CD14-positive monocyte (primary cell): ENCODE measurements at regions not wholly inside any gene's neighbourhood (a gene's known extent, or its start where the extent isn't known, plus 50 kb on each side); places are given as distances from the start of the nearest gene placed in this dataset.
"Not testable (repeated sequence)": the region's sequence is repeated elsewhere in the genome, so short reads cannot be mapped to it uniquely, and the experiment has no call there.

Experiments
- DNase-seq, 3 donors: peaks; one replicate each; pipeline ENCODE4 v3.0.0-alpha.2; 2011 to 2022
- H2AFZ ChIP-seq: 2 replicates; pipeline ENCODE4 v1.6.0; 2012; ENCODE audit warnings: mild to moderate bottlenecking, low read depth, low read length, inconsistent platforms; ENCODE audit not compliant: insufficient read depth, poor library complexity, severe bottlenecking
- H3K27ac ChIP-seq, 2 donors: 1 replicate in 1 of 2; 2 replicates in 1 of 2; pipeline ENCODE4 v1.5.1; 2012 to 2013; ENCODE audit warnings: low read length in 2 of 2, control low read depth in 1 of 2, inconsistent platforms in 1 of 2, low read depth in 1 of 2, mild to moderate bottlenecking in 1 of 2
- H3K27me3 ChIP-seq, 2 donors: one replicate each; pipeline versions ENCODE4 v1.6.0 to v1.6.1; 2011 to 2013; ENCODE audit warnings: low read length in 2 of 2; ENCODE audit not compliant: control insufficient read depth in 2 of 2, insufficient read depth in 2 of 2
- H3K36me3 ChIP-seq, 2 donors: replicated peaks in 1 of 2; 1 replicate in 1 of 2; 2 replicates in 1 of 2; pipeline versions ENCODE4 v1.5.1 to v1.6.1; 2012 to 2013; ENCODE audit warnings: low read length in 2 of 2, control low read depth in 1 of 2, inconsistent platforms in 1 of 2, mild to moderate bottlenecking in 1 of 2; ENCODE audit not compliant: insufficient read depth in 2 of 2, control insufficient read depth in 1 of 2
- H3K4me1 ChIP-seq, 2 donors: 1 replicate in 1 of 2; 2 replicates in 1 of 2; pipeline versions ENCODE4 v1.5.1 to v1.6.1; 2012 to 2013; ENCODE audit warnings: low read length in 2 of 2, control low read depth in 1 of 2, inconsistent platforms in 1 of 2, mild to moderate bottlenecking in 1 of 2, moderate library complexity in 1 of 2; ENCODE audit not compliant: insufficient read depth in 2 of 2, control insufficient read depth in 1 of 2
- H3K4me2 ChIP-seq: replicated peaks from 2 replicates; pipeline ENCODE3; 2012; ENCODE audit warnings: low read length, moderate library complexity, mild to moderate bottlenecking; ENCODE audit not compliant: poor library complexity, severe bottlenecking; ENCODE audit errors: extremely low read depth
- H3K4me3 ChIP-seq, 3 experiments: fragments of 200-600 bp in 1 of 3; sonication (generic) in 1 of 3; replicated peaks in 1 of 3; 1 replicate in 2 of 3; 2 replicates in 1 of 3; pipeline ENCODE4 v1.5.1; 2011 to 2013; ENCODE audit warnings: low read length in 3 of 3, mild to moderate bottlenecking in 3 of 3, control low read depth in 2 of 3, low read depth in 2 of 3, inconsistent platforms in 1 of 3, moderate library complexity in 1 of 3
- H3K79me2 ChIP-seq: 2 replicates; pipeline ENCODE4 v1.6.0; 2012; ENCODE audit warnings: mild to moderate bottlenecking, control low read depth, inconsistent platforms, low read length, moderate library complexity; ENCODE audit not compliant: insufficient read depth
- H3K9ac ChIP-seq: 2 replicates; pipeline ENCODE4 v1.6.0; 2017; ENCODE audit warnings: low read length, mild to moderate bottlenecking; ENCODE audit not compliant: insufficient read depth, poor library complexity, severe bottlenecking
- H3K9me3 ChIP-seq, 2 donors: replicated peaks in 1 of 2; 1 replicate in 1 of 2; 2 replicates in 1 of 2; pipeline versions ENCODE4 v1.5.1 to v1.6.1; 2012 to 2013; ENCODE audit warnings: low read length in 2 of 2, control low read depth in 1 of 2; ENCODE audit not compliant: control insufficient read depth in 1 of 2, insufficient read depth in 1 of 2
- H4K20me1 ChIP-seq: 2 replicates; pipeline ENCODE4 v1.6.0; 2012; ENCODE audit warnings: mild to moderate bottlenecking, low read length, control low read depth, moderate library complexity; ENCODE audit not compliant: insufficient read depth
- H3K27ac Mint-ChIP-seq, 7 donors: one replicate each; pipeline ENCODE4 v1.8.0; 2020; ENCODE audit warnings: mild to moderate bottlenecking in 7 of 7, mixed read lengths in 7 of 7, moderate library complexity in 6 of 7, inconsistent platforms in 2 of 7
- H3K27me3 Mint-ChIP-seq, 3 donors: one replicate each; pipeline ENCODE4 v1.8.0; 2021 to 2022; ENCODE audit warnings: low read depth in 3 of 3, mild to moderate bottlenecking in 3 of 3, mixed read lengths in 3 of 3, moderate library complexity in 3 of 3, inconsistent platforms in 1 of 3
- H3K36me3 Mint-ChIP-seq, 2 donors: one replicate each; pipeline ENCODE4 v1.8.0; 2020; ENCODE audit warnings: mixed read lengths in 2 of 2, inconsistent platforms in 1 of 2, mild to moderate bottlenecking in 1 of 2
- H3K4me1 Mint-ChIP-seq: one replicate; pipeline ENCODE4 v1.8.0; 2020; ENCODE audit warnings: mild to moderate bottlenecking, mixed read lengths
- H3K4me3 Mint-ChIP-seq, 2 donors: one replicate each; pipeline ENCODE4 v1.8.0; 2020; ENCODE audit warnings: mild to moderate bottlenecking in 2 of 2, mixed read lengths in 2 of 2, moderate library complexity in 1 of 2
- H3K9me3 Mint-ChIP-seq, 7 donors: one replicate each; pipeline ENCODE4 v1.8.0; 2020 to 2022; ENCODE audit warnings: mixed read lengths in 7 of 7, mild to moderate bottlenecking in 6 of 7, moderate library complexity in 6 of 7, inconsistent platforms in 2 of 7
- CTCF ChIP-seq: fragments of 200-600 bp; IDR thresholded peaks from one replicate; pipeline ENCODE4 v1.8.0; 2022; ENCODE audit warnings: antibody characterized with exemption, mild to moderate bottlenecking
- WGBS: methylation state at CpG from one replicate; pipeline ENCODE4 v1.1.5; 2013; ENCODE audit warnings: missing lambda C conversion rate; ENCODE audit not compliant: insufficient coverage; 5-methylcytosine and 5-hydroxymethylcytosine counted together
- intact Hi-C, 2 donors: fragments of 100-400 bp; cut with micrococcal nuclease; formaldehyde crosslinking; loops; one replicate each; pipeline versions ENCODE4 v1.15.0 to v1.15.1; 2023

GRCh38 chr1:173257805-173258204, 50.7 kb upstream of the TNFSF4 start:
- H3K4me3 ChIP-seq, result no peak overlapping the region
- intact Hi-C loops, result no loop called here
- no peak overlapping the region for H3K27ac Mint-ChIP-seq

GRCh38 chr1:173258479-173259264, 51.5 kb upstream of the TNFSF4 start:
- H3K79me2 ChIP-seq, result no peaks in the 10 kb centered on the region
- H3K4me1 ChIP-seq, result no peaks in the 10 kb centered on the region
- Mint-ChIP-seq H3K4me3 (no peak overlapping the region), H3K27me3 (no peaks in the 10 kb centered on the region), H3K9me3 (peaks cover 3 to 19% (median 12%) of the 10 kb centered on the region in 7 donors), H3K27ac (no peak overlapping the region), H3K4me1 (no peaks in the 10 kb centered on the region), H3K36me3 (no peaks in the 10 kb centered on the region)
- TF ChIP-seq CTCF, result no peak
- DNase-seq, result no peak
- no peaks in the 10 kb centered on the region for H4K20me1 ChIP-seq
- 91% methylated on average over 4 of the region's 5 CpGs for WGBS
- H3K27ac ChIP-seq, result no peak overlapping the region
- H3K9ac ChIP-seq, result no peak overlapping the region
- intact Hi-C loops, result no loop called here
- H3K36me3 ChIP-seq, result no peaks in the 10 kb centered on the region
- H2AFZ ChIP-seq, result no peak overlapping the region
- H3K4me3 ChIP-seq, result no peak overlapping the region
- no peak overlapping the region for H3K4me2 ChIP-seq
- H3K27me3 ChIP-seq, result no peaks in the 10 kb centered on the region
- H3K9me3 ChIP-seq, result peaks cover 4 to 11% of the 10 kb centered on the region in 2 donors

More at GRCh38 chr1:173257805-173258204, 50.7 kb upstream of the TNFSF4 start:
- Histone ChIP-seq H3K9ac (no peak overlapping the region), H3K9me3 (peaks cover 4 to 11% of the 10 kb centered on the region in 2 donors), H2AFZ (no peak overlapping the region), H3K79me2 (no peaks in the 10 kb centered on the region), H4K20me1 (no peaks in the 10 kb centered on the region), H3K4me1 (no peaks in the 10 kb centered on the region), H3K27me3 (no peaks in the 10 kb centered on the region), H3K36me3 (no peaks in the 10 kb centered on the region), H3K27ac (no peak overlapping the region), H3K4me2 (no peak overlapping the region)
- no peak for DNase-seq
- Mint-ChIP-seq H3K9me3 (peaks cover 3 to 19% (median 11%) of the 10 kb centered on the region in 7 donors), H3K4me3 (no peak overlapping the region), H3K27me3 (no peaks in the 10 kb centered on the region), H3K36me3 (no peaks in the 10 kb centered on the region), H3K4me1 (no peaks in the 10 kb centered on the region)
- TF ChIP-seq CTCF, result no peak
- no CpG with 5 or more reads among the region's 2 CpGs for WGBS

- H2AFZ ChIP-seq, DNase-seq, H3K4me3 Mint-ChIP-seq, H3K4me2 ChIP-seq, H3K27me3 ChIP-seq, H3K27ac ChIP-seq, H3K4me3 ChIP-seq, H3K9ac ChIP-seq, H3K36me3 Mint-ChIP-seq, H3K4me1 ChIP-seq, H3K79me2 ChIP-seq, H3K27me3 Mint-ChIP-seq, H3K4me1 Mint-ChIP-seq, H4K20me1 ChIP-seq, H3K27ac Mint-ChIP-seq, H3K36me3 ChIP-seq, intact Hi-C loops: not testable (repeated sequence)
- peaks cover 3 to 19% (median 12%) of the 10 kb centered on the region in 7 donors for H3K9me3 Mint-ChIP-seq
- H3K9me3 ChIP-seq, result peaks cover 4 to 11% of the 10 kb centered on the region in 2 donors
- WGBS, result no CpG with 5 or more reads among the region's 1 CpG
Measured at GRCh38 chr1:173260329-173260728, 53.2 kb upstream of the TNFSF4 start.
